Dedifferentiated amniotic fluid mesenchymal stem cell (primary cell): ENCODE measurements at regions not wholly inside any gene's neighbourhood (a gene's known extent, or its start where the extent isn't known, plus 50 kb on each side); places are given as distances from the start of the nearest gene placed in this dataset.
A peak's percentile ranks its signal among the peaks of the same experiment; 100 is the strongest.
"Not testable (repeated sequence)": the region's sequence is repeated elsewhere in the genome, so short reads cannot be mapped to it uniquely, and the experiment has no call there.

Experiments used
- DNase-seq: peaks from one replicate; pipeline ENCODE4 v3.0.0-alpha.2; 2016; ENCODE audit errors: extremely low spot score

- DNase-seq, result no peak
These were observed 260.5 kb downstream of the MSX2 start for GRCh38 chr5:174984863-174985262.

- no peak for DNase-seq
These were observed 258.1 kb downstream of the MSX2 start for GRCh38 chr5:174982485-174982884.

- no peak for DNase-seq
These were observed 257.0 kb downstream of the MSX2 start for GRCh38 chr5:174981416-174981815.

GRCh38 chr5:174980952-174981351 lies 256.6 kb downstream of the MSX2 start:
- no peak for DNase-seq

GRCh38 chr5:174972291-174972690 lies 247.9 kb downstream of the MSX2 start:
- no peak for DNase-seq

GRCh38 chr5:174971210-174971609 lies 246.8 kb downstream of the MSX2 start:
- no peak for DNase-seq

GRCh38 chr5:174970502-174970901 lies 246.1 kb downstream of the MSX2 start:
- DNase-seq, result no peak

GRCh38 chr5:174953871-174954270 lies 229.5 kb downstream of the MSX2 start:
- no peak for DNase-seq

- DNase-seq, result peak; percentile 66
These were observed 226.9 kb downstream of the MSX2 start for GRCh38 chr5:174951151-174951780.

- no peak for DNase-seq
These were observed 223.2 kb downstream of the MSX2 start for GRCh38 chr5:174947548-174947947.

GRCh38 chr5:174945853-174946252 lies 221.5 kb downstream of the MSX2 start:
- DNase-seq, result no peak

GRCh38 chr5:174943785-174944184 lies 219.4 kb downstream of the MSX2 start:
- no peak for DNase-seq

- not testable (repeated sequence) for DNase-seq
These were observed 218.6 kb downstream of the MSX2 start for GRCh38 chr5:174943002-174943401.

- no peak for DNase-seq
These were observed 213.1 kb downstream of the MSX2 start for GRCh38 chr5:174937201-174938123.

GRCh38 chr5:174935854-174936474 lies 211.6 kb downstream of the MSX2 start:
- peak; percentile 33 for DNase-seq

- not testable (repeated sequence) for DNase-seq
These were observed 206.7 kb downstream of the MSX2 start for GRCh38 chr5:174931033-174931432.

- DNase-seq, result no peak
These were observed 201.2 kb downstream of the MSX2 start for GRCh38 chr5:174925586-174925985.

GRCh38 chr5:174922955-174923354 lies 198.6 kb downstream of the MSX2 start:
- DNase-seq, result no peak

- no peak for DNase-seq
These were observed 196.6 kb downstream of the MSX2 start for GRCh38 chr5:174920906-174921550.

- DNase-seq, result no peak
These were observed 195.0 kb downstream of the MSX2 start for GRCh38 chr5:174919351-174919750.

GRCh38 chr5:174918655-174919054 lies 194.3 kb downstream of the MSX2 start:
- DNase-seq, result no peak

GRCh38 chr5:174917976-174918554 lies 193.7 kb downstream of the MSX2 start:
- DNase-seq, result no peak
